HepG2 (cell line): ENCODE measurements at regions not wholly inside any gene's neighbourhood (a gene's known extent, or its start where the extent isn't known, plus 50 kb on each side); places are given as distances from the start of the nearest gene placed in this dataset.

ENCODE experiments used
- ATAC-seq: fragments of 200-7000 bp; cut with Tn5 transposase; 3 replicates; pipeline ENCODE4 v1.9.1; 2020; ENCODE audit warnings: mild to moderate bottlenecking, moderate library complexity
- BruUV-seq: library from RNA; stranded (reverse); fragments of 400-500 nt; replicated peaks from 2 replicates; lab custom pipeline; 2021; lab: Mats Ljungman, UMichigan
- CTCF ChIA-PET: fragments of 300-600 bp; formaldehyde crosslinking; extraction: SDS; loops from one replicate; lab custom pipeline; 2021; ENCODE audit warnings: low total read pairs, inconsistent platforms, low intra/inter-chr PET ratio; lab: Yijun Ruan, JAX
- POLR2A ChIA-PET: fragments of 350-600 bp; sonication (Branson Sonifier 250); formaldehyde crosslinking; loops from one replicate; lab custom pipeline; 2020; ENCODE audit warnings: antibody characterized with exemption, inconsistent platforms; lab: Yijun Ruan, JAX
- DNase-seq: peaks from one replicate; pipeline ENCODE4 v3.0.0-alpha.2; 2015; ENCODE audit warnings: low spot score
- FAIRE-seq: peaks from 3 replicates; lab custom pipeline; 2011; peaks lifted over from hg19 to GRCh38; lab: Jason Lieb, UNC
- H2AFZ ChIP-seq: one replicate; pipeline ENCODE4 v1.6.1; 2011; ENCODE audit warnings: low read length, inconsistent platforms
- H3K27ac ChIP-seq: fragments of 300-600 bp; 3 replicates; pipeline ENCODE4 v1.8.0; 2011; ENCODE audit warnings: mixed run types, mild to moderate bottlenecking, mixed read lengths, low read length, inconsistent platforms; ENCODE audit not compliant: insufficient read depth; ENCODE audit errors: extremely low read length
- H3K27me3 ChIP-seq, 2 experiments: fragments of 200-600 bp in 1 of 2; 2 replicates in 1 of 2; 3 replicates in 1 of 2; pipeline versions ENCODE4 v1.6.0 to v1.8.0; 2011; ENCODE audit warnings: low read length in 2 of 2, mild to moderate bottlenecking in 2 of 2, moderate library complexity in 2 of 2, inconsistent platforms in 1 of 2; ENCODE audit not compliant: insufficient read depth in 2 of 2, control insufficient read depth in 1 of 2
- H3K36me3 ChIP-seq, 2 experiments: fragments of 200-600 bp in 1 of 2; replicated peaks in 1 of 2; 2 replicates in 1 of 2; 3 replicates in 1 of 2; pipeline versions ENCODE4 v1.5.1 to v1.8.0; 2011; ENCODE audit warnings: low read length in 2 of 2, inconsistent platforms in 1 of 2; ENCODE audit not compliant: insufficient read depth in 2 of 2, control insufficient read depth in 1 of 2
- H3K4me1 ChIP-seq: 2 replicates; pipeline ENCODE4 v1.5.1; 2012; ENCODE audit warnings: low read length, inconsistent platforms; ENCODE audit not compliant: insufficient read depth
- H3K4me2 ChIP-seq: 2 replicates; pipeline ENCODE4 v1.6.0; 2011; ENCODE audit warnings: low read depth, low read length, inconsistent platforms
- H3K4me3 ChIP-seq, 3 experiments: fragments of 200-600 bp in 1 of 3; sonication (generic), shearing (Covaris generic) in 1 of 3; replicated peaks in 1 of 3; 2 replicates each; pipeline ENCODE4 v1.5.1; 2011 to 2016; ENCODE audit warnings: low read length in 3 of 3, inconsistent platforms in 2 of 3, low read depth in 2 of 3, mild to moderate bottlenecking in 2 of 3, control low read depth in 1 of 3, mixed read lengths in 1 of 3; ENCODE audit not compliant: insufficient read depth in 1 of 3
- H3K79me2 ChIP-seq: one replicate; pipeline ENCODE4 v1.6.1; 2011; ENCODE audit warnings: low read length, inconsistent platforms; ENCODE audit not compliant: insufficient read depth
- H3K9ac ChIP-seq: 2 replicates; pipeline ENCODE4 v1.6.0; 2011; ENCODE audit warnings: mild to moderate bottlenecking, low read depth, low read length, inconsistent platforms; ENCODE audit not compliant: insufficient read depth
- H3K9me3 ChIP-seq: 2 replicates; pipeline ENCODE4 v1.5.1; 2012; ENCODE audit warnings: mild to moderate bottlenecking, low read length
- H4K20me1 ChIP-seq: 2 replicates; pipeline ENCODE4 v1.6.0; 2011; ENCODE audit warnings: inconsistent platforms, mild to moderate bottlenecking, low read length, moderate library complexity; ENCODE audit not compliant: insufficient read depth
- NFE2L2 ChIP-seq: fragments of 150-350 bp; IDR thresholded peaks from 2 replicates; pipeline ENCODE4 v1.6.1; 2014; ENCODE audit warnings: low read length
- ZBTB1 ChIP-seq: sonication (generic); formaldehyde crosslinking; IDR thresholded peaks from 2 replicates; pipeline ENCODE4 v1.4.0; 2020; ENCODE audit warnings: missing genetic modification reagents, borderline replicate concordance
- ZMYM2 ChIP-seq: sonication (generic); formaldehyde crosslinking; IDR thresholded peaks from 2 replicates; pipeline ENCODE4 v1.8.0; 2022; ENCODE audit warnings: mild to moderate bottlenecking, missing genetic modification reagents
- ZNF24 ChIP-seq: fragments of 450-650 bp; IDR thresholded peaks from 2 replicates; pipeline ENCODE4 v1.6.1; 2017; ENCODE audit warnings: antibody characterized with exemption, mild to moderate bottlenecking
- ZNF34 ChIP-seq: sonication (generic); formaldehyde crosslinking; IDR thresholded peaks from 2 replicates; pipeline ENCODE4 v1.4.0; 2020; ENCODE audit warnings: mild to moderate bottlenecking, missing genetic modification reagents, borderline replicate concordance
- ZNF546 ChIP-seq: sonication (generic); formaldehyde crosslinking; conservative IDR thresholded peaks from 2 replicates; pipeline ENCODE4 v1.8.1; 2023; ENCODE audit warnings: mild to moderate bottlenecking, missing genetic modification reagents
- ZNF567 ChIP-seq: sonication (generic); formaldehyde crosslinking; IDR thresholded peaks from 2 replicates; pipeline ENCODE4 v1.8.1; 2023; ENCODE audit warnings: mild to moderate bottlenecking, missing genetic modification reagents, borderline replicate concordance
- ZNF7 ChIP-seq: IDR thresholded peaks from 2 replicates; pipeline ENCODE4 v1.6.1; 2016; ENCODE audit warnings: missing biosample characterization, missing genetic modification reagents
- ZNF746 ChIP-seq: sonication (generic); formaldehyde crosslinking; IDR thresholded peaks from 2 replicates; pipeline ENCODE4 v1.8.0; 2022; ENCODE audit warnings: mild to moderate bottlenecking, missing genetic modification reagents
- WGBS: methylation state at CpG from one replicate; pipeline ENCODE4 v1.1.6; 2017; ENCODE audit warnings: low lambda C conversion rate; 5-methylcytosine and 5-hydroxymethylcytosine counted together
- in situ Hi-C: cut with HindIII; loops from 2 replicates; pipeline ENCODE4 v1.10.0; 2017; ENCODE audit warnings: low pct_unique_long_range_greater_than_20kb; ENCODE audit not compliant: extremely low pct_ligation_motif_present
- intact Hi-C: fragments of 100-400 bp; cut with micrococcal nuclease; formaldehyde crosslinking; loops from one replicate; pipeline ENCODE4 v1.10.0; 2022; ENCODE audit not compliant: unreplicated experiment
- TF ChIP-seq, protein P1 (sequence below): sonication (generic); formaldehyde crosslinking; IDR thresholded peaks from 2 replicates; pipeline ENCODE4 v1.4.0; 2020; ENCODE audit warnings: missing genetic modification reagents, mild to moderate bottlenecking, borderline replicate concordance
- TF ChIP-seq, protein P2 (sequence below): sonication (generic); formaldehyde crosslinking; IDR thresholded peaks from 2 replicates; pipeline ENCODE4 v1.4.0; 2020; ENCODE audit warnings: mild to moderate bottlenecking, missing genetic modification reagents, borderline replicate concordance
- TF ChIP-seq, protein P3 (sequence below): sonication (generic); formaldehyde crosslinking; IDR thresholded peaks from 2 replicates; pipeline ENCODE4 v1.5.1; 2020; ENCODE audit warnings: missing genetic modification reagents, mild to moderate bottlenecking, borderline replicate concordance
- TF ChIP-seq, protein P4 (sequence below): sonication (generic); formaldehyde crosslinking; IDR thresholded peaks from 2 replicates; pipeline ENCODE4 v1.4.0; 2020; ENCODE audit warnings: missing genetic modification reagents
- TF ChIP-seq, protein P5 (sequence below): sonication (generic); formaldehyde crosslinking; IDR thresholded peaks from 2 replicates; pipeline ENCODE4 v1.5.0; 2020; ENCODE audit warnings: mild to moderate bottlenecking, missing genetic modification reagents

DNA sequence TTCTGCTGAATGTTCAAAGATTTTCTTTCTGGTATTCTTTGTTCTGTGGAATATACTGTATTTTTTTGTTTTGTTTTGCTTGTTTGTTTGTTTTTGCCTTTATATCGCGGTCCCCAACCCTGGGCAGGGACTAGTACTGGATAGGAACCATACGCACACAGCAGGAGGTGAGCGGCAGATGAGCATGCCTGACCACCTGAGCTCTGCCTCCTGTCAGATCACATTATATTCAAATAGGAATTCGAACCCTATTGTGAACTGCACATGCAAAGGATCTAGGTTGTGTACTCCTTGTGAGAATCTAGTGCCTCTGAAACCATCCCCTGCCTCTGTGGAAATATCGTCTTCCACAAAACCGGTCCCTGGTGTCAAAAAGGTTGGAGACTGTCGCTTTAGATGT lies 83.3 kb upstream of the ANO3 start:
- ChIA-PET POLR2A (no interaction called here), CTCF (no interaction called here)
- H4K20me1 ChIP-seq: no peaks in the 10 kb centered on the region
- BruUV-seq: no TSS peak
- ATAC-seq (no peak), DNase-seq (no peak), FAIRE-seq (no peak)
- H3K27ac ChIP-seq: no peak overlapping the region
- intact Hi-C loops (no loop called here), in situ Hi-C loops (no loop called here)
- H3K27me3 ChIP-seq: no peaks in the 10 kb centered on the region; a peak in 1 of 5 replicates
- H2AFZ ChIP-seq: no peak overlapping the region
- H3K4me2 ChIP-seq: no peak overlapping the region
- no peaks in the 10 kb centered on the region for H3K4me1 ChIP-seq
- 41% methylated on average over 8 of the region's 8 CpGs for WGBS
- H3K4me3 ChIP-seq: no peak overlapping the region
- no peaks in the 10 kb centered on the region for H3K79me2 ChIP-seq
- H3K9me3 ChIP-seq: no peaks in the 10 kb centered on the region
- H3K36me3 ChIP-seq: no peaks in the 10 kb centered on the region
- no peak overlapping the region for H3K9ac ChIP-seq
- TF ChIP-seq ZNF24 (no peak), ZNF567 (CRISPR knock-in tag) (no peak), ZNF7 (CRISPR knock-in tag) (no peak), ZNF546 (CRISPR knock-in tag) (no peak), NFE2L2 (no peak), ZNF34 (CRISPR knock-in tag) (no peak), ZNF746 (CRISPR knock-in tag) (no peak), ZMYM2 (no peak), ZBTB1 (CRISPR knock-in tag) (no peak)
- TF ChIP-seq, protein P1, sequence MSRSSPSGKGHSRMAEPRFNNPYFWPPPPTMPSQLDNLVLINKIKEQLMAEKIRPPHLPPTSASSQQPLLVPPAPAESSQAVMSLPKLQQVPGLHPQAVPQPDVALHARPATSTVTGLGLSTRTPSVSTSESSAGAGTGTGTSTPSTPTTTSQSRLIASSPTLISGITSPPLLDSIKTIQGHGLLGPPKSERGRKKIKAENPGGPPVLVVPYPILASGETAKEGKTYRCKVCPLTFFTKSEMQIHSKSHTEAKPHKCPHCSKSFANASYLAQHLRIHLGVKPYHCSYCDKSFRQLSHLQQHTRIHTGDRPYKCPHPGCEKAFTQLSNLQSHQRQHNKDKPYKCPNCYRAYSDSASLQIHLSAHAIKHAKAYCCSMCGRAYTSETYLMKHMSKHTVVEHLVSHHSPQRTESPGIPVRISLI: no peak
- TF ChIP-seq, protein P2, sequence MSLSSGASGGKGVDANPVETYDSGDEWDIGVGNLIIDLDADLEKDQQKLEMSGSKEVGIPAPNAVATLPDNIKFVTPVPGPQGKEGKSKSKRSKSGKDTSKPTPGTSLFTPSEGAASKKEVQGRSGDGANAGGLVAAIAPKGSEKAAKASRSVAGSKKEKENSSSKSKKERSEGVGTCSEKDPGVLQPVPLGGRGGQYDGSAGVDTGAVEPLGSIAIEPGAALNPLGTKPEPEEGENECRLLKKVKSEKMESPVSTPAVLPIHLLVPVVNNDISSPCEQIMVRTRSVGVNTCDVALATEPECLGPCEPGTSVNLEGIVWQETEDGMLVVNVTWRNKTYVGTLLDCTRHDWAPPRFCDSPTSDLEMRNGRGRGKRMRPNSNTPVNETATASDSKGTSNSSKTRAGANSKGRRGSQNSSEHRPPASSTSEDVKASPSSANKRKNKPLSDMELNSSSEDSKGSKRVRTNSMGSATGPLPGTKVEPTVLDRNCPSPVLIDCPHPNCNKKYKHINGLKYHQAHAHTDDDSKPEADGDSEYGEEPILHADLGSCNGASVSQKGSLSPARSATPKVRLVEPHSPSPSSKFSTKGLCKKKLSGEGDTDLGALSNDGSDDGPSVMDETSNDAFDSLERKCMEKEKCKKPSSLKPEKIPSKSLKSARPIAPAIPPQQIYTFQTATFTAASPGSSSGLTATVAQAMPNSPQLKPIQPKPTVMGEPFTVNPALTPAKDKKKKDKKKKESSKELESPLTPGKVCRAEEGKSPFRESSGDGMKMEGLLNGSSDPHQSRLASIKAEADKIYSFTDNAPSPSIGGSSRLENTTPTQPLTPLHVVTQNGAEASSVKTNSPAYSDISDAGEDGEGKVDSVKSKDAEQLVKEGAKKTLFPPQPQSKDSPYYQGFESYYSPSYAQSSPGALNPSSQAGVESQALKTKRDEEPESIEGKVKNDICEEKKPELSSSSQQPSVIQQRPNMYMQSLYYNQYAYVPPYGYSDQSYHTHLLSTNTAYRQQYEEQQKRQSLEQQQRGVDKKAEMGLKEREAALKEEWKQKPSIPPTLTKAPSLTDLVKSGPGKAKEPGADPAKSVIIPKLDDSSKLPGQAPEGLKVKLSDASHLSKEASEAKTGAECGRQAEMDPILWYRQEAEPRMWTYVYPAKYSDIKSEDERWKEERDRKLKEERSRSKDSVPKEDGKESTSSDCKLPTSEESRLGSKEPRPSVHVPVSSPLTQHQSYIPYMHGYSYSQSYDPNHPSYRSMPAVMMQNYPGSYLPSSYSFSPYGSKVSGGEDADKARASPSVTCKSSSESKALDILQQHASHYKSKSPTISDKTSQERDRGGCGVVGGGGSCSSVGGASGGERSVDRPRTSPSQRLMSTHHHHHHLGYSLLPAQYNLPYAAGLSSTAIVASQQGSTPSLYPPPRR: no peak
- TF ChIP-seq, protein P3, sequence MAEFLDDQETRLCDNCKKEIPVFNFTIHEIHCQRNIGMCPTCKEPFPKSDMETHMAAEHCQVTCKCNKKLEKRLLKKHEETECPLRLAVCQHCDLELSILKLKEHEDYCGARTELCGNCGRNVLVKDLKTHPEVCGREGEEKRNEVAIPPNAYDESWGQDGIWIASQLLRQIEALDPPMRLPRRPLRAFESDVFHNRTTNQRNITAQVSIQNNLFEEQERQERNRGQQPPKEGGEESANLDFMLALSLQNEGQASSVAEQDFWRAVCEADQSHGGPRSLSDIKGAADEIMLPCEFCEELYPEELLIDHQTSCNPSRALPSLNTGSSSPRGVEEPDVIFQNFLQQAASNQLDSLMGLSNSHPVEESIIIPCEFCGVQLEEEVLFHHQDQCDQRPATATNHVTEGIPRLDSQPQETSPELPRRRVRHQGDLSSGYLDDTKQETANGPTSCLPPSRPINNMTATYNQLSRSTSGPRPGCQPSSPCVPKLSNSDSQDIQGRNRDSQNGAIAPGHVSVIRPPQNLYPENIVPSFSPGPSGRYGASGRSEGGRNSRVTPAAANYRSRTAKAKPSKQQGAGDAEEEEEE (CRISPR knock-in tag): no peak
- TF ChIP-seq, protein P4, sequence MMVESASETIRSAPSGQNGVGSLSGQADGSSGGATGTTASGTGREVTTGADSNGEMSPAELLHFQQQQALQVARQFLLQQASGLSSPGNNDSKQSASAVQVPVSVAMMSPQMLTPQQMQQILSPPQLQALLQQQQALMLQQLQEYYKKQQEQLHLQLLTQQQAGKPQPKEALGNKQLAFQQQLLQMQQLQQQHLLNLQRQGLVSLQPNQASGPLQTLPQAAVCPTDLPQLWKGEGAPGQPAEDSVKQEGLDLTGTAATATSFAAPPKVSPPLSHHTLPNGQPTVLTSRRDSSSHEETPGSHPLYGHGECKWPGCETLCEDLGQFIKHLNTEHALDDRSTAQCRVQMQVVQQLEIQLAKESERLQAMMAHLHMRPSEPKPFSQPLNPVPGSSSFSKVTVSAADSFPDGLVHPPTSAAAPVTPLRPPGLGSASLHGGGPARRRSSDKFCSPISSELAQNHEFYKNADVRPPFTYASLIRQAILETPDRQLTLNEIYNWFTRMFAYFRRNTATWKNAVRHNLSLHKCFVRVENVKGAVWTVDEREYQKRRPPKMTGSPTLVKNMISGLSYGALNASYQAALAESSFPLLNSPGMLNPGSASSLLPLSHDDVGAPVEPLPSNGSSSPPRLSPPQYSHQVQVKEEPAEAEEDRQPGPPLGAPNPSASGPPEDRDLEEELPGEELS (CRISPR knock-in tag): no peak
- TF ChIP-seq, protein P5, sequence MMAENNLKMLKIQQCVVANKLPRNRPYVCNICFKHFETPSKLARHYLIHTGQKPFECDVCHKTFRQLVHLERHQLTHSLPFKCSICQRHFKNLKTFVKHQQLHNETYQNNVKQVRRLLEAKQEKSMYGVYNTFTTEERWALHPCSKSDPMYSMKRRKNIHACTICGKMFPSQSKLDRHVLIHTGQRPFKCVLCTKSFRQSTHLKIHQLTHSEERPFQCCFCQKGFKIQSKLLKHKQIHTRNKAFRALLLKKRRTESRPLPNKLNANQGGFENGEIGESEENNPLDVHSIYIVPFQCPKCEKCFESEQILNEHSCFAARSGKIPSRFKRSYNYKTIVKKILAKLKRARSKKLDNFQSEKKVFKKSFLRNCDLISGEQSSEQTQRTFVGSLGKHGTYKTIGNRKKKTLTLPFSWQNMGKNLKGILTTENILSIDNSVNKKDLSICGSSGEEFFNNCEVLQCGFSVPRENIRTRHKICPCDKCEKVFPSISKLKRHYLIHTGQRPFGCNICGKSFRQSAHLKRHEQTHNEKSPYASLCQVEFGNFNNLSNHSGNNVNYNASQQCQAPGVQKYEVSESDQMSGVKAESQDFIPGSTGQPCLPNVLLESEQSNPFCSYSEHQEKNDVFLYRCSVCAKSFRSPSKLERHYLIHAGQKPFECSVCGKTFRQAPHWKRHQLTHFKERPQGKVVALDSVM: no peak
